ENCODE measurements at regions not wholly inside any gene's neighbourhood (a gene's known extent, or its start where the extent isn't known, plus 50 kb on each side); places are given as distances from the start of the nearest gene placed in this dataset.
A peak's percentile ranks its signal among the peaks of the same experiment; 100 is the strongest.

- no peak for TF ChIP-seq POLR2A (IDR thresholded peaks at IDR 0.05; ENCODE audit: low read depth, low read length)
- no peak for DNase-seq (ENCODE audit: insufficient read length, low spot score)
- FAIRE-seq: no peak
Observed at GRCh38 chr1:94707321-94708298, 112.5 kb upstream of the SLC44A3 start.

GRCh38 chr1:94702442-94702815, 117.7 kb upstream of the SLC44A3 start:
- no peak for DNase-seq (ENCODE audit: insufficient read length, low spot score)
- TF ChIP-seq POLR2A (IDR thresholded peaks at IDR 0.05; ENCODE audit: low read depth, low read length): no peak
- no peak for FAIRE-seq

- FAIRE-seq (no peak), DNase-seq (ENCODE audit: insufficient read length, low spot score) (no peak)
- TF ChIP-seq POLR2A (IDR thresholded peaks at IDR 0.05; ENCODE audit: low read depth, low read length): no peak
Observed at GRCh38 chr1:94701796-94702441, 118.2 kb upstream of the SLC44A3 start.

GRCh38 chr1:94698759-94699502, 121.2 kb upstream of the SLC44A3 start:
- no peak for TF ChIP-seq POLR2A (IDR thresholded peaks at IDR 0.05; ENCODE audit: low read depth, low read length)
- DNase-seq (ENCODE audit: insufficient read length, low spot score) (peak; percentile 27), FAIRE-seq (peak; percentile 60)

- DNase-seq (ENCODE audit: insufficient read length, low spot score): no peak
- no peak for FAIRE-seq
- no peak for TF ChIP-seq POLR2A (IDR thresholded peaks at IDR 0.05; ENCODE audit: low read depth, low read length)
Observed at GRCh38 chr1:94698356-94698755, 121.8 kb upstream of the SLC44A3 start.

GRCh38 chr1:94697839-94698238, 122.3 kb upstream of the SLC44A3 start:
- FAIRE-seq (no peak), DNase-seq (ENCODE audit: insufficient read length, low spot score) (no peak)
- no peak for TF ChIP-seq POLR2A (IDR thresholded peaks at IDR 0.05; ENCODE audit: low read depth, low read length)

GRCh38 chr1:94694226-94694915, 125.8 kb upstream of the SLC44A3 start:
- no peak for TF ChIP-seq POLR2A (IDR thresholded peaks at IDR 0.05; ENCODE audit: low read depth, low read length)
- FAIRE-seq (no peak), DNase-seq (ENCODE audit: insufficient read length, low spot score) (no peak)

GRCh38 chr1:94693435-94693834, 126.7 kb upstream of the SLC44A3 start:
- DNase-seq (ENCODE audit: insufficient read length, low spot score) (no peak), FAIRE-seq (no peak)
- TF ChIP-seq POLR2A (IDR thresholded peaks at IDR 0.05; ENCODE audit: low read depth, low read length): no peak

- DNase-seq (ENCODE audit: insufficient read length, low spot score): no peak
- FAIRE-seq: no peak
- TF ChIP-seq POLR2A (IDR thresholded peaks at IDR 0.05; ENCODE audit: low read depth, low read length): no peak
Observed at GRCh38 chr1:94693029-94693428, 127.1 kb upstream of the SLC44A3 start.

- FAIRE-seq (no peak), DNase-seq (ENCODE audit: insufficient read length, low spot score) (no peak)
- TF ChIP-seq POLR2A (IDR thresholded peaks at IDR 0.05; ENCODE audit: low read depth, low read length): no peak
Observed at GRCh38 chr1:94688646-94689045, 131.5 kb upstream of the SLC44A3 start.

- no peak for DNase-seq (ENCODE audit: insufficient read length, low spot score)
- FAIRE-seq: no peak
- no peak for TF ChIP-seq POLR2A (IDR thresholded peaks at IDR 0.05; ENCODE audit: low read depth, low read length)
Observed at GRCh38 chr1:94686882-94687281, 133.3 kb upstream of the SLC44A3 start.

GRCh38 chr1:94684690-94685250, 135.4 kb upstream of the SLC44A3 start:
- FAIRE-seq: no peak

GRCh38 chr1:94683886-94684285, 136.3 kb upstream of the SLC44A3 start:
- FAIRE-seq (no peak), DNase-seq (ENCODE audit: insufficient read length, low spot score) (no peak)
- TF ChIP-seq POLR2A (IDR thresholded peaks at IDR 0.05; ENCODE audit: low read depth, low read length): no peak

More at GRCh38 chr1:94684690-94685250, 135.4 kb upstream of the SLC44A3 start:
- no peak for TF ChIP-seq POLR2A (IDR thresholded peaks at IDR 0.05; ENCODE audit: low read depth, low read length)
- no peak for DNase-seq (ENCODE audit: insufficient read length, low spot score)
